RWPE2 (cell line): ENCODE measurements at regions not wholly inside any gene's neighbourhood (a gene's known extent, or its start where the extent isn't known, plus 50 kb on each side); places are given as distances from the start of the nearest gene placed in this dataset.

ENCODE experiments used
- ATAC-seq: fragments of 200-7000 bp; cut with Tn5 transposase; 3 replicates; pipeline ENCODE4 v1.9.1; 2021; ENCODE audit warnings: low read depth
- DNase-seq: peaks from one replicate; pipeline ENCODE4 v3.0.0-alpha.2; 2020; ENCODE audit warnings: low spot score
- H3K27ac ChIP-seq: fragments of 450-650 bp; 2 replicates; pipeline ENCODE4 v1.5.1; 2017; ENCODE audit warnings: mild to moderate bottlenecking; ENCODE audit not compliant: poor library complexity, severe bottlenecking
- H3K27me3 ChIP-seq: fragments of 250-450 bp; sonication (Bioruptor Pico); 2 replicates; pipeline ENCODE4 v1.5.1; 2021; ENCODE audit warnings: mild to moderate bottlenecking, moderate library complexity; ENCODE audit not compliant: insufficient read depth, poor library complexity, severe bottlenecking
- H3K36me3 ChIP-seq: fragments of 250-450 bp; sonication (Bioruptor Pico); 2 replicates; pipeline ENCODE4 v1.5.1; 2020; ENCODE audit warnings: low read depth, mild to moderate bottlenecking, moderate library complexity
- H3K4me1 ChIP-seq: fragments of 250-450 bp; sonication (Bioruptor Pico); 2 replicates; pipeline ENCODE4 v1.5.1; 2021; ENCODE audit warnings: mild to moderate bottlenecking, moderate library complexity; ENCODE audit not compliant: insufficient read depth, poor library complexity, severe bottlenecking
- H3K4me3 ChIP-seq: fragments of 250-450 bp; sonication (Bioruptor Pico); 2 replicates; pipeline ENCODE4 v1.5.1; 2021; ENCODE audit warnings: mild to moderate bottlenecking, moderate library complexity; ENCODE audit not compliant: severe bottlenecking
- H3K9me3 ChIP-seq: fragments of 250-450 bp; sonication (Bioruptor Pico); 2 replicates; pipeline ENCODE4 v1.5.1; 2021; ENCODE audit warnings: mild to moderate bottlenecking, moderate library complexity; ENCODE audit not compliant: severe bottlenecking
- CTCF ChIP-seq: fragments of 450-650 bp; IDR thresholded peaks from one replicate; pipeline ENCODE4 v1.5.1; 2017; ENCODE audit warnings: mild to moderate bottlenecking, moderate library complexity; ENCODE audit not compliant: poor library complexity, severe bottlenecking

GRCh38 chr7:17497549-17498167, 199.2 kb downstream of the AHR start:
- Histone ChIP-seq H3K4me1 (peaks cover 12% of the 10 kb centered on the region), H3K27me3 (no peaks in the 10 kb centered on the region), H3K27ac (no peak overlapping the region), H3K9me3 (no peaks in the 10 kb centered on the region), H3K4me3 (no peak overlapping the region), H3K36me3 (no peaks in the 10 kb centered on the region)
- ATAC-seq (no peak), DNase-seq (no peak)
- no peak for TF ChIP-seq CTCF

GRCh38 chr7:17498230-17498629, 199.8 kb downstream of the AHR start:
- no peak for ATAC-seq
- Histone ChIP-seq H3K27ac (no peak overlapping the region), H3K36me3 (no peaks in the 10 kb centered on the region), H3K9me3 (no peaks in the 10 kb centered on the region), H3K4me1 (peaks cover 6% of the 10 kb centered on the region), H3K4me3 (no peak overlapping the region), H3K27me3 (no peaks in the 10 kb centered on the region)
- no peak for DNase-seq
- TF ChIP-seq CTCF: no peak

DNA sequence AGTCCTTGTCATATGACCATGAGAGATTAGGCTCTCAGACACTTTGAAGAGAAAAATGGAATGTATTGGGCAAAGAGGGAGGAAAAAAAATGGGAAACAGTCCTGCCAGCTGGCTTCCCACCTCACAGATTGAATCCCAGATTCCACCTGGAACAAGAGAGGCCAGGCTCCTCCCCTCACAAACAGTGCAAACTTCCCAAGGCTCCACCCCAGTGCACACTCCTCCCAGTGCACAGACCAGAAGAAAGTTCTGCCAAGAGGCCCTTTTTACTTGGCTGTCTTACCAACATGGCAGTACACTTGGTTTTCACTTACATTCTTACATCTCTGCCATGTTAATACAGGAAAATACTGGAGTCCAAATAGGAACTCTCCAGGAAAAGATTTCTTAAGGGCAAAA, 202.3 kb downstream of the AHR start:
- DNase-seq (no peak), ATAC-seq (no peak)
- no peaks in the 10 kb centered on the region for H3K9me3 ChIP-seq
- no peaks in the 10 kb centered on the region for H3K27me3 ChIP-seq
- no peak for TF ChIP-seq CTCF
- no peaks in the 10 kb centered on the region for H3K36me3 ChIP-seq
- H3K4me1 ChIP-seq: no peaks in the 10 kb centered on the region
- no peak overlapping the region for H3K4me3 ChIP-seq
- H3K27ac ChIP-seq: no peak overlapping the region

GRCh38 chr7:17501441-17502212, 203.2 kb downstream of the AHR start:
- Histone ChIP-seq H3K36me3 (no peaks in the 10 kb centered on the region), H3K27ac (no peak overlapping the region), H3K4me1 (no peaks in the 10 kb centered on the region), H3K27me3 (no peaks in the 10 kb centered on the region), H3K4me3 (no peak overlapping the region), H3K9me3 (no peaks in the 10 kb centered on the region)
- DNase-seq (no peak), ATAC-seq (no peak)
- TF ChIP-seq CTCF: no peak
